Dedifferentiated amniotic fluid mesenchymal stem cell (primary cell): ENCODE measurements at regions not wholly inside any gene's neighbourhood (a gene's known extent, or its start where the extent isn't known, plus 50 kb on each side); places are given as distances from the start of the nearest gene placed in this dataset.

ENCODE experiments used
- DNase-seq: peaks from one replicate; pipeline ENCODE4 v3.0.0-alpha.2; 2016; ENCODE audit errors: extremely low spot score

- DNase-seq = no peak
These were observed 92.4 kb upstream of the DNAJC19 start for GRCh38 chr3:181081930-181082329.

GRCh38 chr3:181076558-181076957, 87.0 kb upstream of the DNAJC19 start:
- DNase-seq = no peak

- no peak for DNase-seq
These were observed 85.6 kb upstream of the DNAJC19 start for GRCh38 chr3:181075098-181075497.

GRCh38 chr3:181066143-181067087, 76.9 kb upstream of the DNAJC19 start:
- no peak for DNase-seq

GRCh38 chr3:181056136-181056732, 66.7 kb upstream of the DNAJC19 start:
- DNase-seq = no peak

GRCh38 chr3:181054538-181054937, 65.0 kb upstream of the DNAJC19 start:
- DNase-seq = no peak

GRCh38 chr3:181052256-181052655, 62.7 kb upstream of the DNAJC19 start:
- no peak for DNase-seq

- no peak for DNase-seq
These were observed 61.2 kb upstream of the DNAJC19 start for GRCh38 chr3:181050738-181051137.

GRCh38 chr3:181040030-181040429, 50.5 kb upstream of the DNAJC19 start:
- no peak for DNase-seq
